Activated CD4-positive, alpha-beta T cell treated with anti-CD3 and anti-CD28 coated beads, Interleukin-2, amount 10 ng/mL, durations not matched to agents 7 days and 5 days (primary cell): ENCODE measurements at regions not wholly inside any gene's neighbourhood (a gene's known extent, or its start where the extent isn't known, plus 50 kb on each side); places are given as distances from the start of the nearest gene placed in this dataset.

Experiments used
- CTCF ChIA-PET: fragments of 350-600 bp; sonication (Branson Sonifier 250); formaldehyde crosslinking; loops from one replicate; lab custom pipeline; 2021; ENCODE audit warnings: antibody characterized with exemption; lab: Charles Lee
- POLR2A ChIA-PET: fragments of 350-600 bp; sonication (Branson Sonifier 250); formaldehyde crosslinking; loops from one replicate; lab custom pipeline; 2021; ENCODE audit warnings: antibody characterized with exemption; lab: Charles Lee
- DNase-seq: peaks from one replicate; pipeline ENCODE4 v3.0.0-alpha.2; 2020
- H3K27ac Mint-ChIP-seq: one replicate; pipeline ENCODE4 v1.8.0; 2021; ENCODE audit warnings: mild to moderate bottlenecking, moderate library complexity, mixed read lengths
- H3K27me3 Mint-ChIP-seq: one replicate; pipeline ENCODE4 v1.8.0; 2021; ENCODE audit warnings: mixed read lengths
- H3K36me3 Mint-ChIP-seq: one replicate; pipeline ENCODE4 v1.8.0; 2021; ENCODE audit warnings: low read depth, mixed read lengths
- H3K4me1 Mint-ChIP-seq: one replicate; pipeline ENCODE4 v1.8.0; 2021; ENCODE audit warnings: mixed read lengths
- H3K4me3 Mint-ChIP-seq: one replicate; pipeline ENCODE4 v1.8.0; 2021; ENCODE audit warnings: mild to moderate bottlenecking, moderate library complexity, mixed read lengths
- H3K9me3 Mint-ChIP-seq: one replicate; pipeline ENCODE4 v1.8.0; 2021; ENCODE audit warnings: mixed read lengths

DNA sequence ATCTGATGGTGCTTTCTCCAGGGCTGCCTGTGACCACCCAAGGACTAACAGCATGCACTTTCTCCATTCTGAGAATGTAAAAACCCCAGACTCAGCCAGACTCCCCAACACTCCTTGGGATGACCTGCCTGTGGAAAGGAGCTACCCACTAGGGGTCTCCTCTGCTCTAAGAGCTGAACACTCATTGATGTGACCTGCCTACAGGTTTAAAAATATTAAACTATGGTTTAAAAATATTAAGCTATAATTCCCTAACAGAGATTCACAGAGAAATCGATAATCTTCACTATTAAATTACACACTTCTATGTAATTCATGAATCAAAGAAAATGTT, 696.2 kb upstream of the SLITRK5 start:
- no peaks in the 10 kb centered on the region for H3K27me3 Mint-ChIP-seq
- ChIA-PET CTCF (no interaction called here), POLR2A (no interaction called here)
- no peak overlapping the region for H3K4me3 Mint-ChIP-seq
- no peak for DNase-seq
- H3K36me3 Mint-ChIP-seq, result no peaks in the 10 kb centered on the region
- no peak overlapping the region for H3K27ac Mint-ChIP-seq
- no peaks in the 10 kb centered on the region for H3K9me3 Mint-ChIP-seq
- no peaks in the 10 kb centered on the region for H3K4me1 Mint-ChIP-seq

DNA sequence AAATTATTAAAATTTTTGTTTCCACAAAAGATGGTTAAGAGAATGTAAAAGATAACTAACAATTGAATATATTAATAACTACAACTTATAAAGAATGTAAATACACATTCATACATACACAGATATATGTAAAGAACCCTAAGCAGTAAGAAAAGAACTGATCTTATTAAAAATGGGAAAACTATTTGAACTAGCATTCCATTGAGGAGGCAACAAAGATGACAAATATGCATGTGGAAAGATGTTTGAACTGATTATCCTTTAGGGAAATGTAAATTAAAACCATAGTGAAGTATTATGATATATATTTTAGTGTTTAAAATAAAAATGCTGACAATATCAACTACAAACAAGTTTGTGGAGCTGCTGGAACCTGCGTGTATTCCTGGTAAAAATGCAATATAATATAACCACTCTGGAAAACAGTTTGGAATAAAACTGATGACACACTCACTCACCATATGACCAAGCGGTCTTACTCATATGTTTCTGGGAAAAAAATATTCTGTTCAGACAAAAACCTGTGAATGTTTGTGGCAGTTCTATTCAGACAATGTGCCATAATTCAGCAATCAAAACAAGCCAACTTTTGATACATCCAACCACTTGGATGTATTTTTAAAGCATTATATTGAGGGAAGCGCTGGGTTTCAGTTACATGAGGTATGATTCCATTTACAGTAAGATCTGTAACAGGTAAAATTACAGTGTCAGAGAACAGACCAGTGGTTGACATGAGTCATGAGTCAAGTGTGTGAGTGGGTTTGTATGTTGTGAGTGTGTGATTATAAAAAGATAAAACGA, 694.4 kb upstream of the SLITRK5 start:
- H3K4me3 Mint-ChIP-seq, result no peak overlapping the region
- no peaks in the 10 kb centered on the region for H3K27me3 Mint-ChIP-seq
- H3K36me3 Mint-ChIP-seq, result no peaks in the 10 kb centered on the region
- no peak for DNase-seq
- H3K27ac Mint-ChIP-seq, result no peak overlapping the region
- ChIA-PET CTCF (no interaction called here), POLR2A (no interaction called here)
- no peaks in the 10 kb centered on the region for H3K9me3 Mint-ChIP-seq
- no peaks in the 10 kb centered on the region for H3K4me1 Mint-ChIP-seq

DNA sequence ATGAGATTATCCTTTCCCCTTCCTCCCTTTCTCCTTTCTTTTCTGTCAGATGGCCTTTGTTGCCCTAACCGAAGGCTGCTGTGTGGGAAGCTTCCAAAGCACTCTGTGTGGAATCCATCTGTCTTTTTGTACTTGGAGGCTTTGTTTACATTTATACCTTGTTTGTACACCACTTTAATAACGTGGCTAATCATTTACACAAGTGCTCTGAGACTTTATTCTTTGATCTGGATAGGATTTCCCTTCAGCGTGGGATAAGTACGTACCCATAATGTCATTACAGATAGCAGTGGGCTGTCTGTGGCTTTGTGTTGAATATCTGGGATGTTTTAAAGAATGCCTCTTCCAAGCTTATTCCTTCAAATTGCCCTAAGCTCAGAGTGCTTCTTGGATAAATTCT, 684.7 kb upstream of the SLITRK5 start:
- Mint-ChIP-seq H3K36me3 (no peaks in the 10 kb centered on the region), H3K9me3 (no peaks in the 10 kb centered on the region), H3K4me1 (no peaks in the 10 kb centered on the region), H3K4me3 (no peak overlapping the region), H3K27me3 (no peaks in the 10 kb centered on the region), H3K27ac (no peak overlapping the region)
- POLR2A ChIA-PET, result no interaction called here
- DNase-seq, result no peak
- CTCF ChIA-PET, result no interaction called here

DNA sequence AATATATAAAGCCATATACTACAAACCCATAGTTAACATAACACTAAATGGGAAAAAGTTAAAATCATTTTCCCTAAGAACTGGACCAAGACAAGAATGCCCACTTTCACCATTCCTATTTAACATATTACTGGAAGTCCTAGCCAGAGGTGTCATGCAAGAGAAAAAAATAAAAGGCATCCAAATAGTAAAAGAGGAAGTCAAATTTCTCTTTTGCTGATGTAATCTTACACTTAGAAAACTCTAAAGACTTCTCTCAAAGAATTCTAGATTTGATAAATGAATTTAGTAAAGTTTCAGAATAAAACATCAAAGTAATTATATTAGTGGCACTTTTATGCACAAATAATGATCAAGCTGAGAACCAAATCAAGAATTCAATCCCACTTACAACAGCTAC, 678.9 kb upstream of the SLITRK5 start:
- ChIA-PET CTCF (no interaction called here), POLR2A (no interaction called here)
- Mint-ChIP-seq H3K4me1 (no peaks in the 10 kb centered on the region), H3K4me3 (no peak overlapping the region), H3K27ac (no peak overlapping the region), H3K27me3 (no peaks in the 10 kb centered on the region), H3K36me3 (no peaks in the 10 kb centered on the region), H3K9me3 (peaks cover 4% of the 10 kb centered on the region)
- DNase-seq, result no peak

DNA sequence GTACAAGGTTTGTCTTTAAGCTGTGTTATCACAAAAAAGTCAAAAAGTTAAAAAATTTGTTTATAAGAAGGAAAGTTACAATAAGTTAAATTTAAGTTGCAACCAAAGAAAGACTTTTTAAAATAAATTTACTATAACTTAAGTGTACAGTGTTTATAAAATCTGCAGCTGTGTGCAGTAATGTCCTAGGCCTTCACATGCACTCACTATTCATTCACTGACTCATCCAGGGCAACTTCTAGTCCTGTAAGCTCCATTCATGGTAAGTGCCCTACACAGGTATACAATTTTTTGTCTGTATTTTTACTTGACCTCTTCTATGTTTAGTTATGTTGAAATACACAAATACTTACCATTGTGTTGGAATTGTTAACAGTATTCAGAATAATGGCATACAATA, 667.9 kb upstream of the SLITRK5 start:
- peaks cover 8% of the 10 kb centered on the region for H3K9me3 Mint-ChIP-seq
- ChIA-PET CTCF (no interaction called here), POLR2A (no interaction called here)
- no peaks in the 10 kb centered on the region for H3K27me3 Mint-ChIP-seq
- DNase-seq, result no peak
- no peaks in the 10 kb centered on the region for H3K4me1 Mint-ChIP-seq
- H3K4me3 Mint-ChIP-seq, result no peak overlapping the region
- H3K36me3 Mint-ChIP-seq, result no peaks in the 10 kb centered on the region
- no peak overlapping the region for H3K27ac Mint-ChIP-seq

DNA sequence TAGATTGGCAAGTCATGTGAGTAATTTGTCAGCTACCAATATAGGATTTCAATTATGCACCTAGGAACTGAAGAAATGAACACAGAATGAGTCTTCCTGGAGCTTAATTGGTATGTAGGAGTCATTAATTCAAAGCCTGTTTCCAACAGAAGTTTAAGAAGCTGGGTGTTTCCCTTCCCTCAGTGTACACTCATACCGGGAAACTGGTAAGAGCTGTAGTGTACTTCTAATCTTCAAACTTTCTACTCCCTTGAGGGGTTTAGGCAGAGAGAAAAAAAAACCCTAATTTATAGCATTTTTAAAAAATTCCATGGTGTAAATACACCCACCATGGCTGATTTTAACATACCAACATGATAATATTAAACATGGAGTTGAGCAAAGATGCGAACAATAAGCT, 665.7 kb upstream of the SLITRK5 start:
- peaks cover 7% of the 10 kb centered on the region for H3K9me3 Mint-ChIP-seq
- H3K27me3 Mint-ChIP-seq, result no peaks in the 10 kb centered on the region
- no peak overlapping the region for H3K4me3 Mint-ChIP-seq
- CTCF ChIA-PET, result no interaction called here
- DNase-seq, result no peak
- H3K36me3 Mint-ChIP-seq, result no peaks in the 10 kb centered on the region
- POLR2A ChIA-PET, result no interaction called here
- no peaks in the 10 kb centered on the region for H3K4me1 Mint-ChIP-seq
- H3K27ac Mint-ChIP-seq, result no peak overlapping the region

DNA sequence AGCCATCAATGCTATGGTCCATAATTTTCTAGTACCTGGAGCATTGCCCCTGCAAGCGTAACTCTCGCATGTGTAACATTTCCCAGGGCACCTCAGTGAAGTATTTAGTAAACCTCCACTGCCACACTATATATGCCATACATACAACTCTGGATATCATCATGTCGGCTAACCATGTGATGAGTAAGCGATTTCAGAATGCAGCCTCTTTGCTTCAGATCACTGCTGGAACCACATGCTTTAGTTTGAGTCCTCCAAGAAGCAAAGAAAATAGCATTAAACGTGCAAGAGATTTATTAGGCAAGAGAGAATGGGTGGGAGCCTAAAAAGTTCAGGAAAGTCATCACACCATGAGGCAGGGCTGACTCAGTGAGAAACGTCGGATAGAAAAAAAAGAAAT, 635.6 kb upstream of the SLITRK5 start:
- H3K27ac Mint-ChIP-seq, result no peak overlapping the region
- DNase-seq, result no peak
- no peaks in the 10 kb centered on the region for H3K27me3 Mint-ChIP-seq
- H3K36me3 Mint-ChIP-seq, result no peaks in the 10 kb centered on the region
- POLR2A ChIA-PET, result no interaction called here
- CTCF ChIA-PET, result no interaction called here
- peaks cover 3% of the 10 kb centered on the region for H3K9me3 Mint-ChIP-seq
- H3K4me1 Mint-ChIP-seq, result no peaks in the 10 kb centered on the region
- no peak overlapping the region for H3K4me3 Mint-ChIP-seq

DNA sequence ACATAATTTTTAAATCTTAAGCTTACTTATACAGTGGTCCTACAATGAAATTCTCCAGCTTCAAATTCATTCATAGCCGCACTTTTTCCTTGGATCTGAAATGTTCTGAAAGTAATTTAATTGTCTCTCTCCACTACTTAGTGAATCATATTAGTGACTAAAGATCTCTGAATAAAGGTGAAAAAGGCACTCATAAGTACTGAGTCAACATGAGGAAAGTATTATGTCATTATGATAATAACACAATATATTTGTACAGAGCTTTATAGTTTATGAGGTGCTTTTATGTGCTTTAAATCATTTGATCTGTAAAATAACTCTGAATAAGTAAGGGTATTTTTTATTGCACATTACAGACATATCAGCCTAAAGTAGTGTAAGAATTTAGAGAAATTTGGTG, 628.2 kb upstream of the SLITRK5 start:
- CTCF ChIA-PET, result no interaction called here
- H3K4me3 Mint-ChIP-seq, result no peak overlapping the region
- POLR2A ChIA-PET, result no interaction called here
- H3K4me1 Mint-ChIP-seq, result no peaks in the 10 kb centered on the region
- no peaks in the 10 kb centered on the region for H3K27me3 Mint-ChIP-seq
- DNase-seq, result no peak
- H3K36me3 Mint-ChIP-seq, result no peaks in the 10 kb centered on the region
- no peak overlapping the region for H3K27ac Mint-ChIP-seq
- H3K9me3 Mint-ChIP-seq, result no peaks in the 10 kb centered on the region

DNA sequence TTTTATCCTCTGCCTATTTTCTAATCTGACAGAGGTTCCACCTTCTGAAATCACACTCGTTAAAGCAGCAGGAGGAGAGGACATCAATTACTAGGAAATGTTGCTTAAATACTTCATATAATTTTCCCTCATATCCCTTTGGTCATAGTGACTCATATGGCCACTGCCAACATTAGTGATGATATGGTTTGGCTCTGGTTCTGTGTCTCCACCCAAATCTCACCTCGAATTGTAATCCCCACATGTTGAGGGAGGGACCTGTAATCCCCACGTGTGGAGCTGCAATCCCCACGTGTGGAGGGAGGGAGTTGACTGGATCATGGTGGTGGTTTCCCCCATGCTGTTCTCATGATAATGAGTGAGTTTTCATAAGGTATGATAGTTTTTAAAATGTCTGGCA, 618.4 kb upstream of the SLITRK5 start:
- ChIA-PET POLR2A (no interaction called here), CTCF (no interaction called here)
- no peak overlapping the region for H3K4me3 Mint-ChIP-seq

DNA sequence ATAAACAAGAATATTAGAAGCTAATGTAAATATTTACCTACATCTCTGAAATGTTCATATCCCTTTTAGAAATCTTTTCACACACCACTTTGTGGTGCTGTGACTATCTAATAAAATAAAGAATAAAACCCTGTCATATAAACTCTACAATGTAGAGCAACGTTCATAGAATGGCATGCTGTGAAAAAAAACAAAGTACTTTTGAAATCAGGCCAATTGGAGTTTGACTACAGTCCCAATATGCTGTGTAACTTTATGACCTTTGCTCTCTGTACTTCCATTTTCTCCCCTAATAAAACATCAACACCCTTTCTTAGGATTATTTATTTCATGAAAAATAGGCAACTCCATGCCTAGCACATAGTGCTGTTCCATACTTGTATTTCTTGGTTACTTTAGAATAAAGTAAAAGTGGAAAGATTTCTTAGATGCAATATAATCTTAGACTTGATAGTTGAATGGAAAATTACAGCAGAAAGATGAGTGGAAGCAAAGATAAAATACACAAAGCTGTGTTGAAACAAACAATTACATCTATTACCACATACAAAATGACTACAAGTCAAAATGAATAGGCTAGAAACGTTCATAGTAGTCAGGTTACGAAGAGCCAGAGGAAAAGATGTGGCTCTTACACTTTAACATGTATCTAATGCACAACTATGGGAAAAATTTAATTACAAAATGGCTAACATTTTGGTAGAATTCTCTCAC, 613.2 kb upstream of the SLITRK5 start:
- H3K4me1 Mint-ChIP-seq, result no peaks in the 10 kb centered on the region
- no peaks in the 10 kb centered on the region for H3K9me3 Mint-ChIP-seq
- H3K27ac Mint-ChIP-seq, result no peak overlapping the region
- CTCF ChIA-PET, result no interaction called here
- POLR2A ChIA-PET, result no interaction called here
- no peaks in the 10 kb centered on the region for H3K27me3 Mint-ChIP-seq
- no peak overlapping the region for H3K4me3 Mint-ChIP-seq
- H3K36me3 Mint-ChIP-seq, result no peaks in the 10 kb centered on the region
- DNase-seq, result no peak

More for the DNA sequence above, 618.4 kb upstream of the SLITRK5 start:
- Mint-ChIP-seq H3K27me3 (no peaks in the 10 kb centered on the region), H3K36me3 (no peaks in the 10 kb centered on the region), H3K9me3 (no peaks in the 10 kb centered on the region), H3K27ac (no peak overlapping the region), H3K4me1 (no peaks in the 10 kb centered on the region)
- DNase-seq, result no peak

DNA sequence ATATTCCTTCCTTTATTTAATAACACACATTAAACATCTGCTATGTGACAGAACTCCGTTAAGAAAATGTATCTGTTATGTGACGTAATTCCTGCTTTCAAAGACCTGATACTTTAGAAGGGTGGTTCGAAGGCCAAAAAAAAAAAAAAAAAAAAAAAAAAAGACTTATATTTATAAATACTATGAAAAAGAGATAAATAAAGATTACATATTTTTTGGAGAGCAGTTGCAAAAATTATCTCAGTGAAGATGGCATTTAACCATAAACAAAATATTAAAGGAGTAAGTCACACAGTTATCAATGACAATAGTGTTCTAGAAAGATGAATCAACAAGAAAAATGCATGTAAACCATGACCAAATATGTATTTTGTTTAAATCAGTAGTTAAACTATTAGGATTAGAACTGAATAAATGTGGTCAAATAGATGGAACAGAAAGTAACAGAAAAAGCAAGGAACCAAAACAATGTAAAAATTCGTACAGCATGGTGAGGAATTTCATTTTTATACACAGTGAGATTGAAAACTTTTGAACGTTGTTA, 612.3 kb upstream of the SLITRK5 start:
- no peak for DNase-seq
- Mint-ChIP-seq H3K27ac (no peak overlapping the region), H3K27me3 (no peaks in the 10 kb centered on the region), H3K4me3 (no peak overlapping the region), H3K4me1 (no peaks in the 10 kb centered on the region), H3K9me3 (no peaks in the 10 kb centered on the region), H3K36me3 (no peaks in the 10 kb centered on the region)
- ChIA-PET POLR2A (no interaction called here), CTCF (no interaction called here)

DNA sequence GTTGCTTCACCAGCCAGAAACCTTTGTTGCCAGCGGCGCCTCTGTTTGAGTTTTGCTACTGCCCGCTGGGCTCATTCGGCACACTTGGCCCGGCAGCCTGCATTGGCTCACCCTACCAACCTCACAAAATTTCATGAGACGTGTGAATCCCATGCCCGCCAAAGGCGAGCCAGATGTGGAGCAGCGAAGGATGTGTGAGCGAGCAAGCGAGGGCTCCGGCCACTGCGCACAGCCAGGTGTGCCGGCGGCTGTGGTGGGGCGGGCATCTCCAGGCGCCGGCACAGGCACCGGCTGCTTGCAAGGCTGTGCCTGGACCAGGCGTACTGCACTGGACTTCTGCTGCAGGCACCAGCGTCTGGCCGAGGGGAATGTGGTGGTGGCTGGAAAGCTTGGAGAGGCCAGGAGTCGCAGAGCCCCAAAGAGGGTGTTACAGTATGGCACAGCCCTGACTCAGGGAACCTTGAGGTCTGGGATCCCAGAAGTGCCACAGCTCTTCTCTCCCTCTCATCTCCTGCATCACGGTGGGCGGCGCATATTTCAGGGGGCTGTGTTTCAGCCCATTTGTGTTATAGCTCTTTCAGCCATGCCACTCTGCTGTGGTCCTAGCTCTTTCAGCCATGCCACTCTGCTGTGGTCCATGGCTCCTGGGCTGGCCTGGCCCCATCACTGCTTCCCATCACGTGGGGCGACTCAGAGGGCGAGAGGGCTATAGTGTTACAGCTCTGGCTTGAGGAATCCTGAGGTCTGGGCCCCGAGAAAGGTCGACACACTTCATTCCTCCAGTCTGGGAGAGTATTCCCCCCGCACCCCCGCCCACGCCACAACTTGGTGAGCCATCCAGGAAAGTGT, 592.0 kb upstream of the SLITRK5 start:
- Mint-ChIP-seq H3K4me1 (no peaks in the 10 kb centered on the region), H3K27me3 (no peaks in the 10 kb centered on the region), H3K27ac (no peak overlapping the region), H3K36me3 (no peaks in the 10 kb centered on the region), H3K4me3 (no peak overlapping the region), H3K9me3 (no peaks in the 10 kb centered on the region)
- no peak for DNase-seq
- POLR2A ChIA-PET, result no interaction called here
- CTCF ChIA-PET, result no interaction called here
